CD4-positive, alpha-beta T cell (primary cell): ENCODE measurements at regions not wholly inside any gene's neighbourhood (a gene's known extent, or its start where the extent isn't known, plus 50 kb on each side); places are given as distances from the start of the nearest gene placed in this dataset.

Experiments used
- ATAC-seq: fragments of 200-7000 bp; cut with Tn5 transposase; one replicate; pipeline ENCODE4 v1.10.0; 2022; ENCODE audit warnings: mild to moderate bottlenecking; ENCODE audit not compliant: poor library complexity
- CTCF ChIA-PET: fragments of 350-600 bp; sonication (Branson Sonifier 250); formaldehyde crosslinking; loops from one replicate; lab custom pipeline; 2021; ENCODE audit warnings: antibody characterized with exemption, inconsistent platforms; lab: Charles Lee
- POLR2A ChIA-PET: fragments of 350-600 bp; sonication (Branson Sonifier 250); formaldehyde crosslinking; loops from one replicate; lab custom pipeline; 2021; ENCODE audit warnings: antibody characterized with exemption, inconsistent platforms; lab: Charles Lee
- DNase-seq, 14 experiments: peaks; one replicate each; pipeline ENCODE4 v3.0.0-alpha.2; 2013 to 2020; ENCODE audit warnings: mixed read lengths in 2 of 14
- H3K27ac ChIP-seq, 2 donors: one replicate each; pipeline versions ENCODE4 v1.5.1 to v1.7.0; 2013; ENCODE audit warnings: low read length in 2 of 2, low read depth in 1 of 2, mild to moderate bottlenecking in 1 of 2
- H3K27me3 ChIP-seq, 2 experiments: 1 replicate in 1 of 2; 2 replicates in 1 of 2; pipeline versions ENCODE4 v1.6.1 to v1.7.0; 2013; ENCODE audit warnings: low read length in 2 of 2, control low read depth in 1 of 2, mild to moderate bottlenecking in 1 of 2, moderate library complexity in 1 of 2; ENCODE audit not compliant: insufficient read depth in 2 of 2, control insufficient read depth in 1 of 2
- H3K36me3 ChIP-seq: one replicate; pipeline ENCODE4 v1.6.1; 2013; ENCODE audit warnings: low read length, control low read depth; ENCODE audit not compliant: insufficient read depth
- H3K4me1 ChIP-seq: one replicate; pipeline ENCODE4 v1.6.1; 2013; ENCODE audit warnings: low read length, control low read depth; ENCODE audit not compliant: insufficient read depth
- H3K4me3 ChIP-seq: one replicate; pipeline ENCODE4 v1.5.1; 2013; ENCODE audit warnings: mild to moderate bottlenecking, low read length, moderate library complexity
- H3K9me3 ChIP-seq, 2 experiments: 1 replicate in 1 of 2; 2 replicates in 1 of 2; pipeline versions ENCODE4 v1.6.1 to v1.7.0; 2013; ENCODE audit warnings: low read length in 2 of 2, mild to moderate bottlenecking in 2 of 2, control low read depth in 1 of 2, moderate library complexity in 1 of 2; ENCODE audit not compliant: control insufficient read depth in 1 of 2, insufficient read depth in 1 of 2
- H3K27ac Mint-ChIP-seq: one replicate; pipeline ENCODE4 v1.8.0; 2020; ENCODE audit warnings: mixed read lengths
- H3K27me3 Mint-ChIP-seq: one replicate; pipeline ENCODE4 v1.8.0; 2021; ENCODE audit warnings: mixed read lengths
- H3K36me3 Mint-ChIP-seq: one replicate; pipeline ENCODE4 v1.8.0; 2021; ENCODE audit warnings: low read depth, mixed read lengths
- H3K4me1 Mint-ChIP-seq: one replicate; pipeline ENCODE4 v1.8.0; 2021; ENCODE audit warnings: low read depth, mixed read lengths
- H3K4me3 Mint-ChIP-seq: one replicate; pipeline ENCODE4 v1.8.0; 2020; ENCODE audit warnings: mild to moderate bottlenecking, mixed read lengths
- H3K9me3 Mint-ChIP-seq: one replicate; pipeline ENCODE4 v1.8.0; 2020; ENCODE audit warnings: mixed read lengths
- CTCF ChIP-seq: fragments of 200-600 bp; IDR thresholded peaks from one replicate; pipeline ENCODE4 v1.8.0; 2022; ENCODE audit warnings: antibody characterized with exemption, mild to moderate bottlenecking
- intact Hi-C, 2 experiments: fragments of 100-400 bp; cut with DNase I in 1 of 2; cut with micrococcal nuclease in 1 of 2; formaldehyde crosslinking; loops; one replicate each; pipeline versions ENCODE4 v1.15.1 to v1.9.0; 2023 to 2025; cut with DNase I, micrococcal nuclease

GRCh38 chr9:107675351-107676259 lies 186.0 kb upstream of the KLF4 start:
- DNase-seq = peak in 2 of 14 experiments; percentile 56 to 66
- ChIA-PET POLR2A (no interaction called here), CTCF (interaction anchor here (0.6 kb wide), 1 partner anchor 49 kb away, joined by 3 read pairs; no protein-coding TSS in a partner anchor)
- H3K27me3 ChIP-seq = no peaks in the 10 kb centered on the region
- no peaks in the 10 kb centered on the region for H3K9me3 Mint-ChIP-seq
- ATAC-seq = no peak
- no peak overlapping the region for H3K27ac ChIP-seq
- peaks cover 8% of the 10 kb centered on the region for H3K27me3 Mint-ChIP-seq
- intact Hi-C loops = no loop called here
- no peaks in the 10 kb centered on the region for H3K4me1 Mint-ChIP-seq
- no peaks in the 10 kb centered on the region for H3K4me1 ChIP-seq
- H3K27ac Mint-ChIP-seq = no peak overlapping the region
- H3K4me3 ChIP-seq = no peak overlapping the region
- no peaks in the 10 kb centered on the region for H3K36me3 ChIP-seq
- H3K36me3 Mint-ChIP-seq = no peaks in the 10 kb centered on the region
- H3K4me3 Mint-ChIP-seq = no peak overlapping the region
- H3K9me3 ChIP-seq = no peaks in the 10 kb centered on the region
- no peak for TF ChIP-seq CTCF

DNA sequence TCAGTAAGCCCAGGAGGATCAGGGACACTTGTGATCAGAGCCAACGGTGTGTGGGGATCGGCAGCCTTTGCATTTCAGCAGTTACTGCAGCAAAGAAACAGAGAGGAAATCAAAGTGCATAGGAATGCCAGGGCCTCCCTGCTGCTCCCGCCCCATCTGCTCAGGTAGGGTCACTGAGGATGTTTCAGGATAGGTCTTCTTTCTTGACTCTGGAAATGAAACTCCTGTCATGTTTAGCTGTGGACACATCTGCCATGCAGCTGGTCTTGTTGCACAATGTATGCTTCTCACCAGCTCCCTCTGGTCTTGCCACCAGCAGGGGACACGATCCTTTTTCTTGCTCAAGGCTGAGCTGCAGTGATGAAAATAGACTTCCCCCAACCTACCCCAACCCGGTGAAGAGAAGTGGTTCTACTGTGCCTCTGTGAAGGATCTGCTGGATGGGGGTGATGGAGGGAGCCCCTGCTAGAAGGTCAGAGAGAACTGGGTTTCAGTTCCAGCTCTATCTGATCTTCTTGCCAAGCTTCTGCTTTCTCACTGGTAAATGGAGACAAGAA lies 185.2 kb upstream of the KLF4 start:
- H3K36me3 ChIP-seq = no peaks in the 10 kb centered on the region
- no peak overlapping the region for H3K27ac ChIP-seq
- ChIA-PET POLR2A (no interaction called here), CTCF (no interaction called here)
- no peaks in the 10 kb centered on the region for H3K36me3 Mint-ChIP-seq
- no peak overlapping the region for H3K4me3 Mint-ChIP-seq
- H3K27me3 Mint-ChIP-seq = peaks cover 8% of the 10 kb centered on the region
- no peak overlapping the region for H3K4me3 ChIP-seq
- ATAC-seq = no peak
- H3K9me3 ChIP-seq = no peaks in the 10 kb centered on the region
- H3K4me1 Mint-ChIP-seq = no peaks in the 10 kb centered on the region
- H3K4me1 ChIP-seq = no peaks in the 10 kb centered on the region
- H3K9me3 Mint-ChIP-seq = no peaks in the 10 kb centered on the region
- H3K27ac Mint-ChIP-seq = no peak overlapping the region
- intact Hi-C loops = no loop called here
- peak in 3 of 14 experiments; percentile 19 to 50 (median 39) for DNase-seq
- no peaks in the 10 kb centered on the region for H3K27me3 ChIP-seq
- TF ChIP-seq CTCF = no peak

DNA sequence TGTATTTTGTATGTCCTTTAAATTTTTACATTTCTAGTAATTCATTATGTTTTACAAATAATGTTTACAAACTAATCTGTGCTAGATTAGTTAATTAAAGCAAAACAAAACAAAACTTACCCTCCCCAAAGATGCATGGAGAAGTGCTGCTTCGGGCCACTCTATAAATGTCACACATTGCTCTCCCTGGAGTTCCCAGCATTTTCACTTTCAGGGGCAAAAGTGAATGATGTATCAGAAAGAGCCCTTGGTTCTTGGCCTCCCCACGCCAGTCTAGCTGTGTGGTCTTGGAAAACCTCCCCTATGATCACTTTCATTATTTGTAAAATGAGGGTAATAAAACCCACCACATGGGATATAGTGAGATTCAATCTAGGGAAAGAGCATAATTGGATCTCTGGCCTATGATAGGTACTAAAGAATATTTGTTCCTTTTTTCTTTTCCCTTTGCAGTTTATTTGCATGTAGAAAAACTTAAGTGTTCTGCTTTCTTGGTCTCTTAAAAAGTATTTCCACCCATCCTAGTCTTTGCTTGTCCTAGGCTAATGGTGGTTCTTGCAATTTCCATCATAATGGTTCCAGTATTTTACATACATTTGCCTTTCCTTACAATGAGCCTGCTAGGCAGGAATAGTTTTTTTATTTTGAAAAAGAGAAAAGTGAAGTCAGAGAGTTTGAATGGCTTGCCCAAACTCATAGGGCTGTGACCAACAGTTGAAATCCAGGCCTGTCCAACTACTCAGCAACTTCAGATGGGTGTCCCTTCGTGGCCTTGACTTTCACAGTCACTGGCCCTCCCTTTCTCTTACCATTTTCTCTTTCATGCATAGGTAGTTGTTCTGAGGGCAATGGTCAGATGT lies 184.5 kb upstream of the KLF4 start:
- H3K9me3 Mint-ChIP-seq = no peaks in the 10 kb centered on the region
- H3K27ac Mint-ChIP-seq = no peak overlapping the region
- H3K36me3 ChIP-seq = no peaks in the 10 kb centered on the region
- DNase-seq = no peak
- no peak for ATAC-seq
- H3K27me3 Mint-ChIP-seq = peaks cover 8% of the 10 kb centered on the region
- H3K4me1 ChIP-seq = no peaks in the 10 kb centered on the region
- no peaks in the 10 kb centered on the region for H3K27me3 ChIP-seq
- intact Hi-C loops = no loop called here
- no peaks in the 10 kb centered on the region for H3K4me1 Mint-ChIP-seq
- ChIA-PET CTCF (no interaction called here), POLR2A (no interaction called here)
- H3K4me3 Mint-ChIP-seq = no peak overlapping the region
- no peak overlapping the region for H3K4me3 ChIP-seq
- H3K9me3 ChIP-seq = no peaks in the 10 kb centered on the region
- no peak for TF ChIP-seq CTCF
- no peaks in the 10 kb centered on the region for H3K36me3 Mint-ChIP-seq
- H3K27ac ChIP-seq = no peak overlapping the region
